BLaER1 (cell line): ENCODE measurements at regions not wholly inside any gene's neighbourhood (a gene's known extent, or its start where the extent isn't known, plus 50 kb on each side); places are given as distances from the start of the nearest gene placed in this dataset.
"Not testable (repeated sequence)": the region's sequence is repeated elsewhere in the genome, so short reads cannot be mapped to it uniquely, and the experiment has no call there.

Experiments used
- H3K27ac ChIP-seq: shearing (Covaris generic); formaldehyde crosslinking; 2 replicates; pipeline ENCODE4 v1.8.1; 2022
- H3K27me3 ChIP-seq: shearing (Covaris generic); formaldehyde crosslinking; 2 replicates; pipeline ENCODE4 v1.8.1; 2022
- H3K36me3 ChIP-seq: shearing (Covaris generic); formaldehyde crosslinking; 2 replicates; pipeline ENCODE4 v1.8.1; 2022
- H3K4me1 ChIP-seq: shearing (Covaris generic); formaldehyde crosslinking; 2 replicates; pipeline ENCODE4 v1.8.1; 2022
- H3K4me2 ChIP-seq: shearing (Covaris generic); formaldehyde crosslinking; 2 replicates; pipeline ENCODE4 v1.8.1; 2022
- H3K4me3 ChIP-seq: shearing (Covaris generic); formaldehyde crosslinking; 2 replicates; pipeline ENCODE4 v1.8.1; 2022
- H3K9ac ChIP-seq: shearing (Covaris generic); formaldehyde crosslinking; 2 replicates; pipeline ENCODE4 v1.8.1; 2022
- H3K9me3 ChIP-seq: shearing (Covaris generic); formaldehyde crosslinking; 2 replicates; pipeline ENCODE4 v1.8.1; 2022
- H4K20me1 ChIP-seq: shearing (Covaris generic); formaldehyde crosslinking; 2 replicates; pipeline ENCODE4 v1.8.1; 2022
- Cebpa-rat ChIP-seq: shearing (Covaris generic); IDR thresholded peaks from 2 replicates; pipeline ENCODE4 v1.8.1; 2022

DNA sequence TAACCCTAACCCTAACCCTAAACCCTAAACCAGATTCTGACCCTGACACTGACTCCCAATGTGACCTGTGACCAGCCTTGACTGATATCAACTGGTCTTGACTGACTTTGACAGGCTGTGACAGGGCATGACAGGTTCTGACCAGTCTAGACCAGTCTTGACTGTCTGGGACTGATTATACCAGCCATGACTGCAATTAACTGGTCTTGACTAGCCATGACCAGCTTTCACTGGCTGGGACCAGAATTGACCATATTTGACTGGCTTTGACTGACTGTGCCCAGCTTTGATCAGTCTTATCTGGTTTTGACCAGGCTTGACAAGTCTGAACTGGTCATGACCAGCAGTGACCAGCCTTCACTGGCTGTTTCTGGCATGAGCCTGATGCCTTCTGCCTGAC, 95.5 kb downstream of the BMP15 start:
- no peak for TF ChIP-seq Cebpa-rat
- no peak overlapping the region for H3K4me2 ChIP-seq
- H3K9me3 ChIP-seq, result no peaks in the 10 kb centered on the region
- no peak overlapping the region for H3K27ac ChIP-seq
- H3K36me3 ChIP-seq, result no peaks in the 10 kb centered on the region
- H3K27me3 ChIP-seq, result peaks cover 78% of the 10 kb centered on the region
- H3K9ac ChIP-seq, result no peak overlapping the region
- no peak overlapping the region for H3K4me3 ChIP-seq
- no peaks in the 10 kb centered on the region for H4K20me1 ChIP-seq
- H3K4me1 ChIP-seq, result 0 out of 2 replicates have a peak, but pooled peaks cover 2% of the 10 kb centered on the region

DNA sequence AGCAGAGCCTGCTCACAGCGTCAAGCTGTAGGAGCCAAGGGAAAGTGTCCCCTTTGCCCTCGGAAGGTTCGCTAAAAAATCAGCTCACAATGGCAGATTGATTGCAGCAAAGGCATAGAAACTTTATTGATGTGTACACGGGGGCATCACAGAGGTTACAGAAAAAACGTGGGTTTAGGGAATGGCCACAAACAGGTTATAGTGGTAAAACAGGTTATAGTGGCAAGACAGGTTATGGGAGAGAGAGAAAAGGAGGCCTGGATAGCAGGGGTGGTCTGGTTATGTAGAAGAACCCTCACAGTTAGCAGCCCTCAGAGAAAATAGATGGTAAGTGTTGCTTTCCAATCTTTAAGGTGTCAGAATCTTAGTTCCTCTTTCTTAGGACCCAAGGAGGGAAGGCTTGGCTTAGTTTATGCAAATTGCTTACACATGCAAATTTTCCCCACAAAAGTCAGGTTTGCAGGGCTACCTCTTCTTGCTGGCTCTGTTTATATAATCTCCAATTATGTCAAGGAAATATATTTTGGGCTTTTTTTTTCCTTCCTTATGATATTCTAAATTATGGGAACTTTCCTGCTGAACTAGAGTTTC, 113.7 kb downstream of the BMP15 start:
- Histone ChIP-seq H3K4me3 (no peak overlapping the region), H3K9ac (no peak overlapping the region), H3K27me3 (peaks cover 86% of the 10 kb centered on the region), H3K4me1 (no peaks in the 10 kb centered on the region), H3K4me2 (no peak overlapping the region), H3K27ac (no peak overlapping the region), H4K20me1 (peaks cover 12% of the 10 kb centered on the region; the same call in 1 of the 2 replicates), H3K9me3 (peaks cover 14% of the 10 kb centered on the region), H3K36me3 (no peaks in the 10 kb centered on the region)
- TF ChIP-seq Cebpa-rat, result no peak

DNA sequence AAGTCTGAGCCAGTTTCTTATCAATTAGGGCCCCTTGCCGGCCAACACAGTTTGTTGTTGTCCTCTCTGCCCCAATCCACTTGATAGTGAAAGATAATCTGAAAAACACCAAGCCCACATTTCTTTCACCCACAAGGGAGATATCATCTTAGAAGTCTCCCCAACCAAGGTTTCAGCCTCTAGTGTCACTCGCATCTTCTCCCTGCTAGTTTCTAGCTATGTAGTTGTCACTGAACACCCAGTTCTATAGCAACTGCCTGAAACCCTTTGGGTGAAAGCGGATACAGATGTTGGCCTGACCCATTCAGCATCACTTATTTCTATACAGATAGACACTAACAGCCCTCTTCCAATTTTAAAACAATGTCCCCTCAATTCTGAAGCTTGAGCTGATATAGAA, 116.3 kb downstream of the BMP15 start:
- Histone ChIP-seq H3K36me3 (no peaks in the 10 kb centered on the region), H4K20me1 (peaks cover 12% of the 10 kb centered on the region; the same call in 1 of the 2 replicates), H3K27ac (no peak overlapping the region), H3K4me3 (no peak overlapping the region), H3K27me3 (peaks cover 89% of the 10 kb centered on the region), H3K9ac (no peak overlapping the region), H3K4me2 (no peak overlapping the region), H3K4me1 (no peaks in the 10 kb centered on the region), H3K9me3 (no peaks in the 10 kb centered on the region)
- no peak for TF ChIP-seq Cebpa-rat

DNA sequence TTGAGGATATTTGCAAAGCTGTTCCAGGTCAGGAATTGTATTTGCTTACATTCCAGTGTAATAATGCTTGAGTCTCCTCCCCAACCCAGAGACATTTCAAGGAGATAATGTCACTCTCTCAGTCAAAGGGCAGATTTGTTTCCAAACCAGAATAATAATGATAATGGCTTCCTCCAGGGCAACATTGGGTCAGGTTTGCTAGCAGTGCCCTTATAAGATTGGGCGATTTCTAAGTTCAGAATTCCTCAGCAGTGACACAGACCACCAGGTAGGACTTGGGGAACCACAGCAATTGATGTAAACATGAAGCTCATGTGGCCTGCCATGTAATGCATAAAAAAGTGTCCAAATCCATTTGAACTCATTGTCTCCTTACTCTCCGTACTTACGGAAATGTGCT, 125.2 kb downstream of the BMP15 start:
- no peaks in the 10 kb centered on the region for H3K9me3 ChIP-seq
- no peak for TF ChIP-seq Cebpa-rat
- no peak overlapping the region for H3K4me3 ChIP-seq
- H3K4me1 ChIP-seq, result no peaks in the 10 kb centered on the region
- no peak overlapping the region for H3K4me2 ChIP-seq
- H3K27ac ChIP-seq, result no peak overlapping the region
- H3K27me3 ChIP-seq, result peaks cover 73% of the 10 kb centered on the region
- no peak overlapping the region for H3K9ac ChIP-seq
- no peaks in the 10 kb centered on the region for H4K20me1 ChIP-seq
- H3K36me3 ChIP-seq, result no peaks in the 10 kb centered on the region

DNA sequence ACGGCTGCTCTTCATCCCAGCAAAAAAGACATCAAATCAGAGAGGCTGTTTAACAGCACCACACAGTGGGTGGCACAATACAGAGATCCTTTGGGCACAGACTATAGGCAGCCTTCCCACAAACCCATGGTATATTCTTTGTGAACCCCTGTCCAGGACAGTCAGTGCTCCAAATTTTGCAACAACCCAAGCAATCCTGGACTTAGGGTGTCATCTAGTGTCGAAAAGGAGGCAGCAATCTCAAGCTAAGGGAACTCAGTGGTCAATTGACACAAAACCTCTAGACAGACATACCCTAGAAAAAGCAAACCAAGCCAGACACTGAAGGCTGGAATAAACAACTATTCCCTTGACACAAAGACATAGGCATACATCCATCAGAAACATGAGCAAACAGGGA, 137.4 kb downstream of the BMP15 start:
- Histone ChIP-seq H3K4me2 (no peak overlapping the region), H3K4me3 (no peak overlapping the region), H3K36me3 (no peaks in the 10 kb centered on the region), H3K4me1 (no peaks in the 10 kb centered on the region), H4K20me1 (no peaks in the 10 kb centered on the region; the same call in 1 of the 2 replicates), H3K27me3 (peaks cover 78% of the 10 kb centered on the region), H3K9me3 (no peaks in the 10 kb centered on the region), H3K9ac (no peak overlapping the region), H3K27ac (no peak overlapping the region)
- no peak for TF ChIP-seq Cebpa-rat

DNA sequence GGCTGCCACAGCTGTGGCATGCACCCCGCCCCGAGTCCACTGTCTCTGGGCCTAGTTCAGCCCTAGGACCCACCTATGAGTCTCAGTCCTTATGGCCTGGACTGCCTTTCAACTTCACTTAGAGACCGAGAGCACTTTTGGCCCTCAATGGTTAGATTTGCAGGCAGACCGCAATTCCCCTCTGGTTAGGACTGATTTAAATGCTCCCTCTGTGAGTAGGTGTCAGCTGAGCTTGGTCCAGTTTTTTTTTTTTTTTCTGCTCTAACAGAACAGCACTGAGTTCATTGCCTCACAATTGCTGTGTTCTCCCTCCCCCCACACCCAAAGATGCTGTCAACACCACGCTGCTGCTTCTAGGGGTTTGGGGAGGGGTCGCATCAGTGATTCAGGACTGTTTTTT, 143.2 kb downstream of the BMP15 start:
- TF ChIP-seq Cebpa-rat, result no peak
- H3K9me3 ChIP-seq, result no peaks in the 10 kb centered on the region
- peaks cover 94% of the 10 kb centered on the region for H3K27me3 ChIP-seq

DNA sequence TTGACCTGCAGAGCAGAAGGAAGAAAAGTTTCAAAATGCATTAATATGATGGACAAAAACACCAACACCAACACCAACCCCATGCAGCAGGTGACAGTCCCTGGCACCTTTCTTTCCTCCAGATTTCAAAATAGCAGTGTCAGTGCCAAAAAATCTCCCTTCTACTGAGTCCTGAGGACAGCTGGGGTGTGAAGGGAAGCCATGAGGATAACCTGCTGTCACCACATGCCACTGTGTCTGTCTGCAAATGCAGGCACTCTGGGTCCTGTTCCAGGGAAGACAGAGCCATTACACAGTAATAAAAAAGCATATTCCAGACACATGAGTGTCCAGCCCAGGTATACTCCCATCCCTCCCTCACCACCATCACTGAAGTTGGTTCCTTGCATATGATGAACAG, 187.5 kb downstream of the BMP15 start:
- Histone ChIP-seq H3K9me3 (no peaks in the 10 kb centered on the region), H3K27ac (no peak overlapping the region), H3K27me3 (peaks cover 91% of the 10 kb centered on the region), H3K9ac (no peak overlapping the region), H3K4me1 (no peaks in the 10 kb centered on the region), H3K36me3 (no peaks in the 10 kb centered on the region), H4K20me1 (no peaks in the 10 kb centered on the region; the same call in 1 of the 2 replicates), H3K4me2 (no peak overlapping the region), H3K4me3 (no peak overlapping the region)
- no peak for TF ChIP-seq Cebpa-rat

More for the DNA sequence above, 143.2 kb downstream of the BMP15 start:
- no peak overlapping the region for H3K27ac ChIP-seq
- H3K4me2 ChIP-seq, result no peak overlapping the region
- H3K9ac ChIP-seq, result no peak overlapping the region
- H4K20me1 ChIP-seq, result no peaks in the 10 kb centered on the region; the same call in 1 of the 2 replicates
- H3K4me3 ChIP-seq, result no peak overlapping the region
- H3K36me3 ChIP-seq, result no peaks in the 10 kb centered on the region
- no peaks in the 10 kb centered on the region for H3K4me1 ChIP-seq

DNA sequence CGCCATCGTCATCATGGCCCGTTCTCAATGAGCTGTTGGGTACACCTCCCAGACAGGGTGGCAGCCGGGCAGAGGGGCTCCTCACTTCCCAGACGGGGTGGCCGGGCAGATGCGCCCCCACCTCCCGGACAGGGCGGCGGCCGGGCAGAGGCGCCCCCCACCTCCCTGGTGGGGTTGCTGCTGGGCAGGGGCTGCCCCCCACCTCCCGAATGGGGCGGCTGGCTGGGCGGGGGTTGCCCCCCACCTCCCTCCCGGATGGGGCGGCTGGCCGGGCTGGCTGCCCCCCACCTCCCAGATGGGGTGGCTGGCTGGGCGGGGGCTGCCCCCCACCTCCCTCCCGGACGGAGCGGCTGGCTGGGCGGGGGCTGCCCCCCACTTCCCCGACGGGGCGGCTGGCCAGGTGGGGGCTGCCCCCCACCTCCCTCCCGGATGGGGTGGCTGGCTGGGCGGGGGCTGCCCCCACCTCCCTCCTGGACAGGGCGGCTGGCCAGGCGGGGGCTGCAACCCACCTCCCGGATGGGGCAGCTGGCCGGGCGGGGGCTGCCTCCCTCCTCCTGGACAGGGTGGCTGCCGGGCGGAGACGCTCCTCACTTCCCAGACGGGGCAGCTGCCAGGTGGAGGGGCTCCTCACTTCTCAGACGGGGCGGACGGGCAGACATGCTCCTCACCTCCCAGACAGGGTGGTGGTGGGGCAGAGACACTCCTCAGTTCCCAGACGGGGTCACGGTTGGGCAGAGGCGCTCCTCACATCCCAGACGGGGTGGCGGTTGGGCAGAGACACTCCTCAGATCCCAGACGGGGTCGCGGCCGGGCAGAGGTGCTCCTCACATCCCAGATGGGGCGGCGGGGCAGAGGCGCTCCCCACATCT, 208.8 kb downstream of the BMP15 start:
- not testable (repeated sequence) for H3K27me3 ChIP-seq, H4K20me1 ChIP-seq, H3K4me2 ChIP-seq, H3K4me1 ChIP-seq, H3K4me3 ChIP-seq, H3K36me3 ChIP-seq, H3K9ac ChIP-seq, H3K27ac ChIP-seq
- H3K9me3 ChIP-seq, result peaks cover 26% of the 10 kb centered on the region

DNA sequence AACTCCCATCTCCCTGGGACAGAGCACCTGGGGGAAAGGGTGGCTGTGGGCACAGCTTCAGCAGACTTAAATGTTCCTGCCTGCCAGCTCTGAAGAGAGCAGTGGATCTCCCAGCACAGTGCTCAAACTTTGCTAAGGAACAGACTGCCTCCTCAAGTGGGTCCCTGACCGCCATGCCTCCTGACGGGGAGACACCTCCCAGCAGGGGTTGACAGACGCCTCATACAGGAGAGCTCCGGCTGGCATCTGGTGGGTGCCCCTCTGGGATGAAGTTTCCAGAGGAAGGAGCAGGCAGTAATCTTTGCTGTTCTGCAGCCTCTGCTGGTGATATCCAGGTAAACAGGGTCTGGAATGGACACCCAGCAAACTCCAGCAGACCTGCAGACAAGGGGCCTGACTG, 206.9 kb upstream of the NUDT10 start:
- H3K9ac ChIP-seq, H3K4me1 ChIP-seq, H4K20me1 ChIP-seq, H3K27ac ChIP-seq, H3K36me3 ChIP-seq, H3K4me2 ChIP-seq, H3K4me3 ChIP-seq: not testable (repeated sequence)
- H3K9me3 ChIP-seq, result peaks cover 11% of the 10 kb centered on the region; the same call in 1 of the 2 replicates
- peaks cover 47% of the 10 kb centered on the region for H3K27me3 ChIP-seq

DNA sequence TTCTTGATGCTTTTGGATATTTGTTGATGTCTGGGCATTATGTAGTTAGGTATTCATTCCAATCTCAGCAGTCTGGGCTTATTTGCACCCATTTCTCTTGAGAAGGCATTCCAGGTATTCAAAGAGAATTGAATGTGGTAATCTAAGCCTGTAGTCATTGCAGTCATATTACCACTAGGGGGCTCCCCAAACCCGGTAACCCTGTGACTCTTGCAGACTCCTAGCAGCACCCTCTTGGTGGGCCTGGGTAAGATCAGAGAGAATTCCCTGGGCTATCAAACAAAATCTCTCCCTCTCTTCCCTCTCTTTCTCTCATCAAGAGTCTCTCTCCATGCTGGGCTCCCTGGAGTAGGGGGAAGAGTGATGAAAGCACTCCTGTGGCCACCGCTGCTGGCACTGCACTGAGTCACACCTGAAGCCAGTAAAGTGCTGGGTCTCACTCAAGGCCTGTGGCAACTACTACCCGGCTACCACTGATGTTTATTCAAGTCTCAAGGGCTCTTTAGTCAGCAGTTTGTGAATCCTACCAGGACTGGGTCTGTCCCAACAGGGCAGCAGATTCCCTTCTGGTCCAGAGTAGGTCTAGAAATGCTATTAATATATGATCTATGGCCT, 187.7 kb upstream of the NUDT10 start:
- no peak overlapping the region for H3K9ac ChIP-seq
- H3K27ac ChIP-seq, result no peak overlapping the region
- no peak overlapping the region for H3K4me2 ChIP-seq
- TF ChIP-seq Cebpa-rat, result no peak
- no peaks in the 10 kb centered on the region for H3K9me3 ChIP-seq
- H4K20me1 ChIP-seq, result 0 out of 2 replicates have a peak, but pooled peaks cover 9% of the 10 kb centered on the region
- H3K36me3 ChIP-seq, result no peaks in the 10 kb centered on the region
- H3K27me3 ChIP-seq, result peaks cover 83% of the 10 kb centered on the region
- H3K4me1 ChIP-seq, result no peaks in the 10 kb centered on the region
- no peak overlapping the region for H3K4me3 ChIP-seq
